WTC11 (cell line): ENCODE measurements at regions not wholly inside any gene's neighbourhood (a gene's known extent, or its start where the extent isn't known, plus 50 kb on each side); places are given as distances from the start of the nearest gene placed in this dataset.

ENCODE experiments used
- ATAC-seq: fragments of 200-7000 bp; cut with Tn5 transposase; 2 replicates; pipeline ENCODE4 v1.10.0; 2021; ENCODE audit warnings: mild to moderate bottlenecking, moderate library complexity
- CTCF ChIA-PET: fragments of 300-600 bp; sonication (Branson Sonifier 250); formaldehyde crosslinking; loops from one replicate; lab custom pipeline; 2021; ENCODE audit warnings: antibody characterized with exemption; lab: Charles Lee
- POLR2A ChIA-PET: fragments of 350-600 bp; sonication (Branson Sonifier 250); formaldehyde crosslinking; loops from one replicate; lab custom pipeline; 2021; ENCODE audit warnings: antibody characterized with exemption; lab: Charles Lee
- DNase-seq: peaks from one replicate; pipeline ENCODE4 v3.0.0; 2021; ENCODE audit warnings: low spot score
- H3K27ac Mint-ChIP-seq: 2 replicates; pipeline ENCODE4 v1.8.0; 2021; ENCODE audit warnings: mixed read lengths
- H3K27me3 Mint-ChIP-seq: 2 replicates; pipeline ENCODE4 v1.8.0; 2021; ENCODE audit warnings: low read depth, mild to moderate bottlenecking, moderate library complexity, mixed read lengths
- H3K36me3 Mint-ChIP-seq: 2 replicates; pipeline ENCODE4 v1.8.0; 2021; ENCODE audit warnings: mixed read lengths
- H3K4me1 Mint-ChIP-seq: 2 replicates; pipeline ENCODE4 v1.8.0; 2022; ENCODE audit warnings: mixed read lengths
- H3K4me3 Mint-ChIP-seq: 2 replicates; pipeline ENCODE4 v1.8.0; 2021; ENCODE audit warnings: mild to moderate bottlenecking, moderate library complexity, mixed read lengths
- H3K9me3 Mint-ChIP-seq: 2 replicates; pipeline ENCODE4 v1.8.0; 2021; ENCODE audit warnings: mixed read lengths
- ATF2 ChIP-seq: sonication (generic); formaldehyde crosslinking; IDR thresholded peaks from 2 replicates; pipeline ENCODE4 v1.8.1; 2022; ENCODE audit warnings: low read depth, missing genetic modification reagents, borderline replicate concordance
- CBFB ChIP-seq: sonication (generic); formaldehyde crosslinking; IDR thresholded peaks from 2 replicates; pipeline ENCODE4 v1.8.1; 2022; ENCODE audit warnings: mild to moderate bottlenecking, low read depth, missing genetic modification reagents
- E2F4 ChIP-seq: sonication (generic); formaldehyde crosslinking; IDR thresholded peaks from 2 replicates; pipeline ENCODE4 v1.8.1; 2022; ENCODE audit warnings: low read depth, mild to moderate bottlenecking, moderate library complexity, missing genetic modification reagents, borderline replicate concordance
- E2F5 ChIP-seq: sonication (generic); formaldehyde crosslinking; IDR thresholded peaks from 2 replicates; pipeline ENCODE4 v1.8.1; 2022; ENCODE audit warnings: mild to moderate bottlenecking, moderate library complexity, missing genetic modification reagents
- ELF4 ChIP-seq: sonication (generic); formaldehyde crosslinking; IDR thresholded peaks from 2 replicates; pipeline ENCODE4 v1.8.1; 2022; ENCODE audit warnings: low read depth, mild to moderate bottlenecking, moderate library complexity, missing genetic modification reagents
- EMX1 ChIP-seq: fragments of 250-450 bp; sonication (Bioruptor Pico); IDR thresholded peaks from 2 replicates; pipeline ENCODE4 v1.8.0; 2021; ENCODE audit warnings: mild to moderate bottlenecking
- FOXJ3 ChIP-seq: sonication (generic); formaldehyde crosslinking; IDR thresholded peaks from 2 replicates; pipeline ENCODE4 v1.9.0; 2021; ENCODE audit warnings: missing genetic modification reagents, mild to moderate bottlenecking, borderline replicate concordance
- HMGA2 ChIP-seq: fragments of 250-450 bp; sonication (Bioruptor Pico); IDR thresholded peaks from 2 replicates; pipeline ENCODE4 v1.4.0; 2021; ENCODE audit warnings: mild to moderate bottlenecking, moderate library complexity
- IRF1 ChIP-seq: sonication (generic); formaldehyde crosslinking; IDR thresholded peaks from 2 replicates; pipeline ENCODE4 v1.8.0; 2023; ENCODE audit warnings: missing genetic modification reagents
- NFATC4 ChIP-seq: fragments of 250-450 bp; sonication (Bioruptor Pico); IDR thresholded peaks from 2 replicates; pipeline ENCODE4 v1.9.0; 2021; ENCODE audit warnings: mild to moderate bottlenecking
- NR1H2 ChIP-seq: sonication (generic); formaldehyde crosslinking; IDR thresholded peaks from 2 replicates; pipeline ENCODE4 v1.9.0; 2021; ENCODE audit warnings: mild to moderate bottlenecking, moderate library complexity, missing genetic modification reagents
- NR2C2 ChIP-seq: sonication (generic); formaldehyde crosslinking; IDR thresholded peaks from 2 replicates; pipeline ENCODE4 v1.8.0; 2022; ENCODE audit warnings: mild to moderate bottlenecking, missing genetic modification reagents
- PRDM15 ChIP-seq: sonication (generic); formaldehyde crosslinking; IDR thresholded peaks from 2 replicates; pipeline ENCODE4 v1.8.0; 2022; ENCODE audit warnings: missing genetic modification reagents
- PREB ChIP-seq: sonication (generic); formaldehyde crosslinking; IDR thresholded peaks from 2 replicates; pipeline ENCODE4 v1.8.1; 2022; ENCODE audit warnings: mild to moderate bottlenecking, missing genetic modification reagents, moderate library complexity, borderline replicate concordance
- SMAD3 ChIP-seq: sonication (generic); formaldehyde crosslinking; IDR thresholded peaks from 2 replicates; pipeline ENCODE4 v1.8.0; 2022; ENCODE audit warnings: missing genetic modification reagents, mild to moderate bottlenecking, borderline replicate concordance
- SMAD4 ChIP-seq: sonication (generic); formaldehyde crosslinking; IDR thresholded peaks from 2 replicates; pipeline ENCODE4 v1.8.0; 2022; ENCODE audit warnings: mild to moderate bottlenecking, missing genetic modification reagents
- TCF7 ChIP-seq: sonication (generic); formaldehyde crosslinking; IDR thresholded peaks from 2 replicates; pipeline ENCODE4 v1.8.0; 2022; ENCODE audit warnings: mild to moderate bottlenecking, low read depth, missing genetic modification reagents, moderate library complexity
- TEAD1 ChIP-seq: sonication (generic); formaldehyde crosslinking; IDR thresholded peaks from 2 replicates; pipeline ENCODE4 v1.8.0; 2022; ENCODE audit warnings: mild to moderate bottlenecking, missing genetic modification reagents
- TEAD4 ChIP-seq: sonication (generic); formaldehyde crosslinking; IDR thresholded peaks from 2 replicates; pipeline ENCODE4 v1.8.0; 2022; ENCODE audit warnings: mild to moderate bottlenecking, missing genetic modification reagents
- ZBTB21 ChIP-seq: sonication (generic); formaldehyde crosslinking; IDR thresholded peaks from 2 replicates; pipeline ENCODE4 v1.8.1; 2023; ENCODE audit warnings: mild to moderate bottlenecking, missing genetic modification reagents, borderline replicate concordance
- ZNF263 ChIP-seq: sonication (generic); formaldehyde crosslinking; IDR thresholded peaks from 2 replicates; pipeline ENCODE4 v1.8.1; 2022; ENCODE audit warnings: low read depth, mild to moderate bottlenecking, moderate library complexity, missing genetic modification reagents
- ZNF317 ChIP-seq: sonication (generic); formaldehyde crosslinking; IDR thresholded peaks from 2 replicates; pipeline ENCODE4 v1.8.1; 2023; ENCODE audit warnings: low read depth, mild to moderate bottlenecking, moderate library complexity, missing genetic modification reagents, borderline replicate concordance

- DNase-seq (no peak), ATAC-seq (no peak)
- TF ChIP-seq PREB (CRISPR knock-in tag) (no peak), EMX1 (CRISPR knock-in tag) (no peak), ZBTB21 (CRISPR knock-in tag) (no peak), FOXJ3 (no peak), NR1H2 (no peak), SMAD4 (CRISPR knock-in tag) (no peak)
- Mint-ChIP-seq H3K4me1 (peaks cover 5% of the 10 kb centered on the region), H3K27ac (no peak overlapping the region), H3K27me3 (no peaks in the 10 kb centered on the region; the same call in 1 of the 2 replicates), H3K4me3 (no peak overlapping the region), H3K9me3 (no peaks in the 10 kb centered on the region), H3K36me3 (no peaks in the 10 kb centered on the region)
- CTCF ChIA-PET = no interaction called here
- POLR2A ChIA-PET = no interaction called here
Measured at GRCh38 chr2:8478471-8478793, 203.4 kb upstream of the ID2 start.

- Mint-ChIP-seq H3K36me3 (no peaks in the 10 kb centered on the region), H3K27me3 (no peaks in the 10 kb centered on the region; the same call in 1 of the 2 replicates), H3K27ac (no peak overlapping the region), H3K4me1 (peaks cover 5% of the 10 kb centered on the region), H3K9me3 (no peaks in the 10 kb centered on the region)
- TF ChIP-seq ELF4 (CRISPR knock-in tag) (no peak), TCF7 (CRISPR knock-in tag) (no peak), PRDM15 (no peak), SMAD3 (no peak), HMGA2 (no peak), E2F4 (no peak), NFATC4 (CRISPR knock-in tag) (no peak), FOXJ3 (no peak), TEAD1 (CRISPR knock-in tag) (no peak), E2F5 (CRISPR knock-in tag) (no peak), TEAD4 (CRISPR knock-in tag) (no peak), IRF1 (CRISPR knock-in tag) (no peak)
- TF ChIP-seq, all 79 proteins: peak for 0
- POLR2A ChIA-PET = no interaction called here
- no peak for ATAC-seq
- CTCF ChIA-PET = interaction anchor here (0.6 kb wide), 1 partner anchor 1164 kb away, joined by 7 read pairs; no protein-coding TSS in a partner anchor
- DNase-seq = no peak
- no peak overlapping the region for H3K4me3 Mint-ChIP-seq
Measured at GRCh38 chr2:8479298-8479697, 202.6 kb upstream of the ID2 start.

- DNase-seq = no peak
- POLR2A ChIA-PET = no interaction called here
- Mint-ChIP-seq H3K9me3 (no peaks in the 10 kb centered on the region), H3K27ac (no peak overlapping the region), H3K4me3 (no peak overlapping the region), H3K4me1 (no peaks in the 10 kb centered on the region)
- TF ChIP-seq TEAD4 (CRISPR knock-in tag) = no peak
- no peak for TF ChIP-seq ATF2
- TF ChIP-seq ZNF263 (CRISPR knock-in tag) = no peak
- TF ChIP-seq CBFB (CRISPR knock-in tag) = no peak
- TF ChIP-seq NR2C2 (CRISPR knock-in tag) = no peak
- no peak for TF ChIP-seq ZNF317 (CRISPR knock-in tag)
- no peak for TF ChIP-seq SMAD3
- TF ChIP-seq, all 79 proteins: peak for 0
- Mint-ChIP-seq H3K27me3 (no peaks in the 10 kb centered on the region; the same call in 1 of the 2 replicates), H3K36me3 (no peaks in the 10 kb centered on the region)
- CTCF ChIA-PET = no interaction called here
- no peak for ATAC-seq
Measured at GRCh38 chr2:8480915-8481314, 200.9 kb upstream of the ID2 start.
